SK-N-SH treated with all-trans-retinoic acid at 6 μM for 48 hours (cell line): ENCODE measurements at regions not wholly inside any gene's neighbourhood (a gene's known extent, or its start where the extent isn't known, plus 50 kb on each side); places are given as distances from the start of the nearest gene placed in this dataset.

Experiments
- ATAC-seq: fragments of 200-7000 bp; cut with Tn5 transposase; 3 replicates; pipeline ENCODE4 v1.9.1; 2020; ENCODE audit warnings: mild to moderate bottlenecking, moderate library complexity
- ARNTL ChIP-seq: fragments of 450-650 bp; formaldehyde crosslinking; IDR thresholded peaks from 2 replicates; pipeline ENCODE4 v1.5.0; 2020; ENCODE audit warnings: low read depth, mild to moderate bottlenecking, moderate library complexity, borderline replicate concordance
- BACH2 ChIP-seq: fragments of 250-450 bp; sonication (Bioruptor Pico); IDR thresholded peaks from 2 replicates; pipeline ENCODE4 v1.9.0; 2021; ENCODE audit warnings: mild to moderate bottlenecking, borderline replicate concordance
- CREB5 ChIP-seq: fragments of 250-450 bp; sonication (Bioruptor Pico); IDR thresholded peaks from 2 replicates; pipeline ENCODE4 v1.5.1; 2020; ENCODE audit warnings: low read depth, mild to moderate bottlenecking, moderate library complexity
- CSDC2 ChIP-seq: fragments of 250-450 bp; sonication (Bioruptor Pico); IDR thresholded peaks from 2 replicates; pipeline ENCODE4 v1.5.0; 2020; ENCODE audit warnings: mild to moderate bottlenecking, moderate library complexity
- ESRRG ChIP-seq: fragments of 250-450 bp; sonication (Bioruptor Pico); IDR thresholded peaks from 2 replicates; pipeline ENCODE4 v1.6.1; 2021; ENCODE audit warnings: mild to moderate bottlenecking
- GLIS3 ChIP-seq: fragments of 250-450 bp; sonication (Bioruptor Pico); IDR thresholded peaks from 2 replicates; pipeline ENCODE4 v1.5.0; 2020; ENCODE audit warnings: mild to moderate bottlenecking, moderate library complexity
- ISL1 ChIP-seq: fragments of 250-450 bp; sonication (Bioruptor Pico); IDR thresholded peaks from 2 replicates; pipeline ENCODE4 v2.1.2; 2022; ENCODE audit warnings: mild to moderate bottlenecking, moderate library complexity
- OSR1 ChIP-seq: fragments of 250-450 bp; sonication (Bioruptor Pico); IDR thresholded peaks from 2 replicates; pipeline ENCODE4 v1.8.0; 2022; ENCODE audit warnings: moderate library complexity, mild to moderate bottlenecking, inconsistent platforms
- PATZ1 ChIP-seq: fragments of 250-450 bp; sonication (Bioruptor Pico); IDR thresholded peaks from 2 replicates; pipeline ENCODE4 v1.8.0; 2020; ENCODE audit warnings: mild to moderate bottlenecking, moderate library complexity, borderline replicate concordance
- POU6F1 ChIP-seq: fragments of 250-450 bp; sonication (Bioruptor Pico); IDR thresholded peaks from 2 replicates; pipeline ENCODE4 v1.8.0; 2021; ENCODE audit warnings: low read depth, mild to moderate bottlenecking, moderate library complexity, borderline replicate concordance
- PPARA ChIP-seq: fragments of 250-450 bp; sonication (Bioruptor Pico); IDR thresholded peaks from 2 replicates; pipeline ENCODE4 v1.5.0; 2020; ENCODE audit warnings: mild to moderate bottlenecking, borderline replicate concordance
- RARB ChIP-seq: fragments of 250-450 bp; sonication (Bioruptor Pico); IDR thresholded peaks from 2 replicates; pipeline ENCODE4 v1.8.0; 2021; ENCODE audit warnings: mild to moderate bottlenecking, moderate library complexity
- SNAI2 ChIP-seq: fragments of 250-450 bp; sonication (Bioruptor Pico); IDR thresholded peaks from 2 replicates; pipeline ENCODE4 v1.5.0; 2020; ENCODE audit warnings: mild to moderate bottlenecking, moderate library complexity
- TCF4 ChIP-seq: fragments of 250-450 bp; sonication (Bioruptor Pico); IDR thresholded peaks from 2 replicates; pipeline ENCODE4 v1.8.0; 2021; ENCODE audit warnings: mild to moderate bottlenecking, moderate library complexity, borderline replicate concordance
- TOX ChIP-seq: fragments of 250-450 bp; sonication (Bioruptor Pico); IDR thresholded peaks from 2 replicates; pipeline ENCODE4 v1.8.0; 2021; ENCODE audit warnings: mild to moderate bottlenecking, moderate library complexity, borderline replicate concordance
- TSHZ2 ChIP-seq: fragments of 250-450 bp; sonication (Bioruptor Pico); IDR thresholded peaks from 2 replicates; pipeline ENCODE4 v1.5.0; 2020; ENCODE audit warnings: mild to moderate bottlenecking, moderate library complexity
- ZC3H10 ChIP-seq: fragments of 250-450 bp; sonication (Bioruptor Pico); IDR thresholded peaks from 2 replicates; pipeline ENCODE4 v1.5.1; 2021; ENCODE audit warnings: mild to moderate bottlenecking, moderate library complexity
- ZFP3 ChIP-seq: fragments of 250-450 bp; sonication (Bioruptor Pico); IDR thresholded peaks from 2 replicates; pipeline ENCODE4 v1.5.0; 2020; ENCODE audit warnings: mild to moderate bottlenecking, moderate library complexity
- ZFP30 ChIP-seq: fragments of 450-650 bp; formaldehyde crosslinking; IDR thresholded peaks from 2 replicates; pipeline ENCODE4 v1.5.0; 2022; ENCODE audit warnings: mild to moderate bottlenecking, moderate library complexity
- ZNF70 ChIP-seq: fragments of 450-650 bp; formaldehyde crosslinking; IDR thresholded peaks from 2 replicates; pipeline ENCODE4 v1.5.0; 2020; ENCODE audit warnings: mild to moderate bottlenecking, moderate library complexity
- ZNF8 ChIP-seq: fragments of 450-650 bp; formaldehyde crosslinking; IDR thresholded peaks from 2 replicates; pipeline ENCODE4 v1.5.0; 2020; ENCODE audit warnings: mild to moderate bottlenecking, moderate library complexity

GRCh38 chr3:115323380-115323779, 176.3 kb upstream of the ZBTB20 start:
- TF ChIP-seq CREB5 (CRISPR knock-in tag) (no peak), ZC3H10 (CRISPR knock-in tag) (no peak), ISL1 (no peak), TSHZ2 (CRISPR knock-in tag) (no peak), ZNF8 (CRISPR knock-in tag) (no peak), TOX (CRISPR knock-in tag) (no peak), CSDC2 (no peak), TCF4 (CRISPR knock-in tag) (no peak), OSR1 (CRISPR knock-in tag) (no peak), GLIS3 (no peak), PATZ1 (CRISPR knock-in tag) (no peak), POU6F1 (CRISPR knock-in tag) (no peak), ZFP3 (CRISPR knock-in tag) (no peak), SNAI2 (CRISPR knock-in tag) (no peak), ZFP30 (CRISPR knock-in tag) (no peak)

GRCh38 chr3:115324056-115324455, 177.0 kb upstream of the ZBTB20 start:
- ATAC-seq: no peak
- TF ChIP-seq ISL1: no peak
- no peak for TF ChIP-seq SNAI2 (CRISPR knock-in tag)
- TF ChIP-seq ZC3H10 (CRISPR knock-in tag): no peak
- TF ChIP-seq OSR1 (CRISPR knock-in tag): no peak
- TF ChIP-seq RARB (CRISPR knock-in tag): no peak
- TF ChIP-seq PATZ1 (CRISPR knock-in tag): no peak
- no peak for TF ChIP-seq ZFP3 (CRISPR knock-in tag)
- TF ChIP-seq ZNF70 (CRISPR knock-in tag): no peak
- no peak for TF ChIP-seq POU6F1 (CRISPR knock-in tag)
- no peak for TF ChIP-seq ZNF8 (CRISPR knock-in tag)
- no peak for TF ChIP-seq CSDC2
- TF ChIP-seq PPARA (CRISPR knock-in tag): no peak
- TF ChIP-seq ESRRG (CRISPR knock-in tag): no peak
- TF ChIP-seq TSHZ2 (CRISPR knock-in tag): no peak
- TF ChIP-seq BACH2: no peak
- TF ChIP-seq CREB5 (CRISPR knock-in tag): no peak
- TF ChIP-seq TCF4 (CRISPR knock-in tag): no peak
- TF ChIP-seq ARNTL (CRISPR knock-in tag): no peak
- TF ChIP-seq GLIS3: no peak

More at GRCh38 chr3:115323380-115323779, 176.3 kb upstream of the ZBTB20 start:
- no peak for ATAC-seq
